Calu3 (cell line): ENCODE measurements at regions not wholly inside any gene's neighbourhood (a gene's known extent, or its start where the extent isn't known, plus 50 kb on each side); places are given as distances from the start of the nearest gene placed in this dataset.

Experiments used
- BruUV-seq: library from RNA; stranded (reverse); fragments of 400-500 nt; replicated peaks from 2 replicates; lab custom pipeline; 2021; lab: Mats Ljungman, UMichigan
- CTCF ChIA-PET: fragments of 300-600 bp; sonication (Branson Sonifier 250); formaldehyde crosslinking; loops from one replicate; lab custom pipeline; 2022; ENCODE audit warnings: antibody characterized with exemption; lab: Charles Lee
- DNase-seq: peaks from one replicate; pipeline ENCODE4 v3.0.0; 2022
- H3K27ac Mint-ChIP-seq: one replicate; pipeline ENCODE4 v1.8.0; 2022; ENCODE audit warnings: mixed read lengths; ENCODE audit not compliant: unreplicated experiment
- H3K27me3 Mint-ChIP-seq: one replicate; pipeline ENCODE4 v1.8.0; 2022; ENCODE audit warnings: mixed read lengths; ENCODE audit not compliant: unreplicated experiment
- H3K36me3 Mint-ChIP-seq: one replicate; pipeline ENCODE4 v1.8.0; 2022; ENCODE audit warnings: mild to moderate bottlenecking, moderate library complexity, mixed read lengths; ENCODE audit not compliant: insufficient read depth, unreplicated experiment
- H3K4me1 Mint-ChIP-seq: one replicate; pipeline ENCODE4 v1.8.0; 2022; ENCODE audit warnings: mild to moderate bottlenecking, low read depth, mixed read lengths; ENCODE audit not compliant: unreplicated experiment
- H3K4me3 Mint-ChIP-seq: one replicate; pipeline ENCODE4 v1.8.0; 2022; ENCODE audit warnings: mild to moderate bottlenecking, low read depth, moderate library complexity, mixed read lengths; ENCODE audit not compliant: unreplicated experiment
- H3K9me3 Mint-ChIP-seq: one replicate; pipeline ENCODE4 v1.8.0; 2022; ENCODE audit warnings: low read depth, mixed read lengths; ENCODE audit not compliant: unreplicated experiment
- CTCF ChIP-seq: fragments of 200-600 bp; IDR thresholded peaks from one replicate; pipeline ENCODE4 v1.8.0; 2022; ENCODE audit warnings: antibody characterized with exemption; ENCODE audit not compliant: unreplicated experiment
- intact Hi-C: fragments of 100-400 bp; cut with micrococcal nuclease; formaldehyde crosslinking; loops from one replicate; pipeline ENCODE4 v1.10.0; 2022; ENCODE audit not compliant: unreplicated experiment

GRCh38 chr15:81957698-81958097 is 88.1 kb downstream of the MEX3B start:
- intact Hi-C loops = no loop called here
- no TSS peak for BruUV-seq
- no peak overlapping the region for H3K27ac Mint-ChIP-seq
- no peaks in the 10 kb centered on the region for H3K27me3 Mint-ChIP-seq
- CTCF ChIA-PET = no interaction called here
- TF ChIP-seq CTCF = no peak
- H3K4me3 Mint-ChIP-seq = no peak overlapping the region
- H3K9me3 Mint-ChIP-seq = no peaks in the 10 kb centered on the region
- no peaks in the 10 kb centered on the region for H3K4me1 Mint-ChIP-seq
- no peaks in the 10 kb centered on the region for H3K36me3 Mint-ChIP-seq
- DNase-seq = no peak

DNA sequence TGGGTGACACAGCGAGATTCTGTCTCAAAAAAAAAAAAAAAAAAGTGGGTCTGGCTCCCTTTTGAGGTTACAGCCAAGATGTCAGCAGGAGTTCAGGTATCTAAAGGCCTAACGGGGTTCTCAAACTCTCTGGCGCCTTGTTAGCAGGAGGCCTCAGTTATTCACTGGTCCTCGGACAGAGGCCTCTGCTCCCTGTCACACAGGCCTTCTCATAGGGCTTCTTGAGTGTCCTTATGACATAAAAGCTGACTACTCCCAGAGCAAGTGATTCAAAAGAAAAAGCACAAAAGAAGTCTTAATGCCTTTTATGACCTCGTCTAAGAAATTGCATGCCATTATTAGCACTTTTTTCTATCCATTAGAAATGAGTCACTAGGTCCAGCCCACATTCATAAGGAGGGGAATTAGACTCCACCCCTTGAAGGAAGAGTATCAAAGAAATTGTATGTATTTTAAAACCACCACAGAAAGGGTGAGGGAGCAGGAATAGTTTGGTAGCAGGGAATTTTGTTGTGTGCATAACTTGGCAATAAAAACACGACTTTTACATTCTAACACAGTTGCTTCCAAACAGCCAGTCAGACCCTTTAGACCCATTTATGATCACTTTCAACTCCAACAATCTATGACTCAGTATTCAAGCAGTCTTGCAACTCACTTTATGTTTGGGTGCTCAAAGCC is 90.3 kb downstream of the MEX3B start:
- Mint-ChIP-seq H3K36me3 (no peaks in the 10 kb centered on the region), H3K4me3 (no peak overlapping the region), H3K9me3 (no peaks in the 10 kb centered on the region), H3K27ac (no peak overlapping the region), H3K4me1 (no peaks in the 10 kb centered on the region), H3K27me3 (no peaks in the 10 kb centered on the region)
- no peak for DNase-seq
- BruUV-seq = no TSS peak
- CTCF ChIA-PET = no interaction called here
- intact Hi-C loops = no loop called here
- TF ChIP-seq CTCF = no peak

DNA sequence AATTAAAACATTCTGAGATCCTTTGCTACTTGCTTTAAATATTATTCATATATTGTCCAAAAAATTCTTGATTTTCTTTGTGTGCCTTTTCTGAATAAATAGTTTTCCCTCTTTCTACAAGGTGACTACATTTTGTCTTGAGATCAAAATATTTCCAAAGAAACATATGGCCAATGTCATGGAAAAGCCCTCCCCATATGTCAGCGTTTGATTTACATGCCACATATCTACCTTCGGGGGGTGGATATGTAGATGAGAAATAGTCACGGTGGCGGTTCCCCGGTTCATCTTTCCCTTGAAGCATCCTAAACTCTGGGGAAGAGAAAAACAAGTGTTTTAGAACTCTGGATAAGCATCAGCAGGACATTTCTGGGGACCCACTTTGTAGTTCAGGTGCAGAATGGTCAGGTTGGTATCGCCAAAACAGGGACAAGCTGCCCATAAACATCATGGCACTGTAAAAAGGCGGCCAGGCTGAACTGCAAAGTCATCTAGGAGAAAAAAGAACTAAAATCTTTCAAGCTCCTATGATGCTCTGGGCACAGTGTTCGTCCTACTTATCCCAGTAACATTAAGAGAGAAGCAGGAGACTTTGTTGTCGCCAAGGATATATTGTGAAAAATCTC is 91.5 kb downstream of the MEX3B start:
- Mint-ChIP-seq H3K27me3 (no peaks in the 10 kb centered on the region), H3K27ac (no peak overlapping the region), H3K4me1 (no peaks in the 10 kb centered on the region), H3K36me3 (no peaks in the 10 kb centered on the region), H3K9me3 (no peaks in the 10 kb centered on the region), H3K4me3 (no peak overlapping the region)
- no peak for DNase-seq
- no peak for TF ChIP-seq CTCF
- intact Hi-C loops = no loop called here
- CTCF ChIA-PET = interaction anchor here (0.5 to 0.7 kb wide), 2 partner anchors 17 to 540 kb away, joined by 3 read pairs; no protein-coding TSS in a partner anchor
- BruUV-seq = no TSS peak

DNA sequence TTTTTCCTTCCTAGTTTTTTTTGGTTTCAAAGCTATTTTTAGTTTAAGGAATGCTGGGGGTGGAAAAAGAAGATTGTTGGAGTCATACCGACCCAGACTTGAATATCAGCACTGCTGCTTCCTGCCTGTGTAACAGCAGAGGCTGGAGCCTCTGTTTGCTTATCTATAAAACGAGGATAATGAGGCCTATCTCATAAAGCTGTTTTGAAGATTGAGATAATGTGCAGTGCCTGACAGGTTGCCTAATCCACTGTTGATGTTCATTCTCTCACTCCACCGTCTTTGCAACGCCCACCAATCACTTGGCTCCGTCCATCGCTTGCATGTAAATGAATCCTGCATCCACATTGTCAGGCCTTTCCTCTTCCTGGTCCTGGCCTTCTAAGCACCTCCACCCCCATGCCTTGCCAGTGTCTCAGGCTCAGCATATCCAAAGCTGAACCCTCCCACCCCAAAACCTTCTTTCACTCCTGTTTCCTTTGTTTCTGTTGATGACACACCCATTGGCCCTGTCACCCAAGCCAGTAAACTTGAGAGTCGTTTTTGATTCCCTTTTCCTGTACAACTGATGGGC is 94.9 kb downstream of the MEX3B start:
- CTCF ChIA-PET = no interaction called here
- Mint-ChIP-seq H3K27ac (no peak overlapping the region), H3K27me3 (no peaks in the 10 kb centered on the region), H3K4me1 (no peaks in the 10 kb centered on the region), H3K4me3 (no peak overlapping the region), H3K9me3 (no peaks in the 10 kb centered on the region), H3K36me3 (no peaks in the 10 kb centered on the region)
- TF ChIP-seq CTCF = no peak
- no peak for DNase-seq
- intact Hi-C loops = no loop called here
- BruUV-seq = no TSS peak
